A673 (cell line): ENCODE measurements at regions not wholly inside any gene's neighbourhood (a gene's known extent, or its start where the extent isn't known, plus 50 kb on each side); places are given as distances from the start of the nearest gene placed in this dataset.

Experiments
- CTCF ChIP-seq: fragments of 300-800, 200-600 bp; sonication (generic); conservative IDR thresholded peaks from 2 replicates; pipeline ENCODE4 v1.5.1; 2017; ENCODE audit warnings: low read depth, mild to moderate bottlenecking, antibody characterized with exemption, low read length, moderate library complexity, mixed read lengths
- EZH2 ChIP-seq: fragments of 200-600 bp; sonication (generic); IDR thresholded peaks from 2 replicates; pipeline ENCODE4 v1.6.1; 2017; ENCODE audit warnings: borderline replicate concordance, low read depth, mild to moderate bottlenecking, mixed read lengths, antibody characterized with exemption, low read length; ENCODE audit not compliant: poor library complexity, severe bottlenecking

GRCh38 chr3:30471796-30472489, 134.5 kb upstream of the TGFBR2 start:
- no peak for TF ChIP-seq CTCF
- no peak for TF ChIP-seq EZH2
